ENCODE measurements at regions not wholly inside any gene's neighbourhood (a gene's known extent, or its start where the extent isn't known, plus 50 kb on each side); places are given as distances from the start of the nearest gene placed in this dataset.
"Not testable (repeated sequence)": the region's sequence is repeated elsewhere in the genome, so short reads cannot be mapped to it uniquely, and the experiment has no call there.

- no peak for DNase-seq
These were observed 64.7 kb downstream of the KCNJ18 start for GRCh38 chr17:21756856-21757619.

DNA sequence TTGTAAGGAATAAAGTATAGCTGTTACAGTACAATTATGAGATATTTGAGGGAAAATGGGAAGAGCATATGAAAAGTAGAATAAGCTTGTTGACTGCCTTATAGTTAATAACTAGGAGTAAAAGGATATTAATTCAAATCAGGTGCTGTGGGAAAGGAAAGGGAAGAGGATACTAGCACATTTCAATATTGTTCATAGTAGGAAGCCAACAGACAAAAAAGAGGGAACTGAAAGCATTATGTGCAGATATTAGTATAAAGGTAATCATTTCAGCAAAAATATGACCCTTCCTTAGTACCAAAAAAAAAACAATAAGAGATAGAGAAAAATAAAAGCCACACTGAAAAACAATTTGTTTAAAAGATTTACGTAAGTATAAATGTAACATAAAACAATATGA, 67.3 kb downstream of the KCNJ18 start:
- DNase-seq: not testable (repeated sequence)

- peak; percentile 49 to 73 for DNase-seq
These were observed 71.5 kb downstream of the KCNJ18 start for GRCh38 chr17:21763738-21764340.

DNA sequence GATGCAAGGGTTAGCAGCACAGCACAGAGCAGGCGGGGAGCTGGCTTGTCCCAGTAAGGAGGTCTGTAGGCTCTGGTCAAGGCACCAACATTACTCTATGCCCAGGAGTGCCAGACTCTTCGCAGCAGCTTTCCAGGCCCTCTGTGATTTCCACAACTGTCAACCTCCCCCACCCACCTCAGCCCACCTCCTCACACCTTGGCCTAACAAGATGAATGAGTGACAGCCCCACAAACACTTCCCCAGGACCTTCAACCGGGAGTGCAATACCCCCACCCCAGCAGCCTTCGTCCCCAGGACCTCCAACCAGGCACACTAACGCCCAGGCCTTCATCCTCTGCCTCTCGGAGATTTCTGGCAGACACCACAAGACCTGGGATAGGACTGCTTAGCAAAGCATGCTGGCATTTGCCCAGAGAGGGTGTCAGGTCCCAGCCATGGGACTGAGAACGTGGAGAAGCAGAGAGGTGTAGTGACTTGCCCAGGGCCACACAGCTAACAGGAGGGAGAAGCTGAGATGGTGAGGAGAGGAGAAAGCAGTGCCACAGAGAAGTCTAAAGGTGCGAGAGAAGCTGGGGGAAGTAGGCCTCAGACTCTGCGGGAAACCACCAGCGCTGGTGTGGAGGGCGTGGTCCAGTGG, 73.4 kb downstream of the KCNJ18 start:
- not testable (repeated sequence) for DNase-seq

DNA sequence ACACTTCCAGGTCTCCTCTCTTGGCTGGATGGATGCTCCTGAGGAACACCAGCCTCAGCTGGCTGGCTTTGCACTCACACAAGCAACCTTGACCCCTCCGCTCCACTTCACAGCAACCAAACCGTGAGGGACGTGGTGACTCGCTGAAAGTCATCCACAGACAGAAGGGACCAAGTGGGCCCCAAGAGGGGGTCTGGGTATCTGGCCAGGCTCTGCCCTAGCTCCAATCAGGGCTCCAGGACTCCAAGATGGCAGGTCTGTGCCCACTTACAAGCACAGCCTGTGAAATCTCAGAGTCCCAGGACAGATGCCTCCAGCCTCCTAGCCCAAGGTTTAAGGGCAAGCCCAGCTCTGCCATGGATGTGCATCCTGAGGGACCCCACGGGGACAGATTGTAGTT, 74.2 kb downstream of the KCNJ18 start:
- DNase-seq: not testable (repeated sequence)

- not testable (repeated sequence) for DNase-seq
These were observed 75.1 kb downstream of the KCNJ18 start for GRCh38 chr17:21767162-21768156.

DNA sequence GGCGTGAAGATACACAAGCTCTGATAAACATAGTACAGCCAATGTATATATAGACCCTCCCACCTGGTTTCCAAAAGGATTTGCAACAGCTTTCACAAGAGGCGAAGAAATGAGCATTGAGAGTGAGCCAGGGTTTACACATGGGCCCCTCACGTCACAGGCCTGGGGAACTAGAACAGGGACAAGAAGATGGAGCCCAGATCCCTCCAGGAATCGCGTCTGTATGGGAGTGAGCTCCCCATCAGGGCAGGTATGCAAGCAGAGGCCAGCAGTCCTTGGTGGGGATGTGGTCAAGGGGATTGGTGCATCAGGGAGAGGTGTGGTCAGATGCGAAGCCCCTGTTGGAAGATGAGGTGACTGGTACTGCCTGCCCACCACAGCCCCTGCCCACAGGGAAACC, 75.9 kb downstream of the KCNJ18 start:
- DNase-seq: not testable (repeated sequence)

- DNase-seq: not testable (repeated sequence)
These were observed 76.6 kb downstream of the KCNJ18 start for GRCh38 chr17:21768729-21769462.

DNA sequence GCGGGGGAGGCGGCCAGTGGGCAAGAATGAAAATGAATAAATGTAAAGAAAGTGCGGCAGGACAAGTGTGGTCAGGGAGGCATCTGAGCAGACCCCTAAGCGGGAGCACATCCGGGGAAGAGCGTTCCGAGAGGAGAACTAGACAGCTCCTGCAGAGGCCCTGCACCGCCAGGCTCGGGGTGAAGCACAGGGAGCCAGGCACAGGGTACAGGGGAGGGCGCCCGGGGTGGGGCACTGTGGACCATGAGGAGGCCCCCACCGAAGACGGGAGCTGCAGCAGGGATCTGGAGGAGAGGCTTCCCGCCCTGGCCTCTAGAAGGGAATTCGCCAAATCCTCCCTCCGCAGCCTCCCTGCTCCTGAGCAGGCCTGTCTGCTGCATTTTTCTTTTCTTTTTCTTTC, 77.5 kb downstream of the KCNJ18 start:
- not testable (repeated sequence) for DNase-seq

- not testable (repeated sequence) for DNase-seq
These were observed 78.4 kb downstream of the KCNJ18 start for GRCh38 chr17:21770466-21771446.

DNA sequence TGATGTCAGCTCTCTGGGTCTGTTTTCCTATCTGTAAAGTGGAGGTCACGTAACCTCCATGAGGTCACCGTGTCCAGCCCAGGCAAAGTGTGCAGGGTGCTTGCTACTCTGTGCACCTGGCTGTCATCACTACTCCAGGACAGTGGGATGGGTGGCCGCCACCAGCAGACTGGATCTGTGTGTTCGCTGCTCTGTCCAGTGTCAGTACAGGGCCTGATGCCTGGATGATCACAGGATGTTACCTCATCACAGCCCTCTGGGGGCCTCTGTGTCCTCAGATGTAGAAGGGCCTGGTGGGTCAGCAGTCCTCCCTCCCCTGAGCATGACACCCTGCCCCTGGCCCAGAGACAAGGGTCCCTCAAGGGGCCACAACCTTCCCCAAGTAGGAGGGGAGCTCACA, 80.0 kb downstream of the KCNJ18 start:
- DNase-seq: no peak

- not testable (repeated sequence) for DNase-seq
These were observed 80.8 kb downstream of the KCNJ18 start for GRCh38 chr17:21772991-21773713.

DNA sequence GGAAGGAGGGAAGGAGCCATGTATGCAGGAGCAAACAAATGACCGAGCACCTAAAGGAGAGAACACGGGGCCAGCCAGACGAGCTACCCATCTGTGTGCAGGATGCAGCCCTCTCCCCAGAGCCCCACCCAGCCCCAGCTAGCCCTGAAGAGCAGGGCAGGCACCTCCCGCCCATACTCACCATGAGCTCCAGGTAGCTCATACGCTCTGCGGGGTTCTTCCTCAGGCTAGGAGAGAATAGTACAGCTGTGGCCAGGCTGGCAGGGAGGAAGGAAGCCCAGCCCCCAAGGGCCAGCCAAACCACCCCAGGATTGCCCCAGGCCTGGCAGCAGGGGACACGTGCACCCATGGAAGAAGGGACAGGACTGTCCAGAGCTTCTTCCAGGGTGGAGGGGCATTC, 81.9 kb downstream of the KCNJ18 start:
- no peak for DNase-seq

DNA sequence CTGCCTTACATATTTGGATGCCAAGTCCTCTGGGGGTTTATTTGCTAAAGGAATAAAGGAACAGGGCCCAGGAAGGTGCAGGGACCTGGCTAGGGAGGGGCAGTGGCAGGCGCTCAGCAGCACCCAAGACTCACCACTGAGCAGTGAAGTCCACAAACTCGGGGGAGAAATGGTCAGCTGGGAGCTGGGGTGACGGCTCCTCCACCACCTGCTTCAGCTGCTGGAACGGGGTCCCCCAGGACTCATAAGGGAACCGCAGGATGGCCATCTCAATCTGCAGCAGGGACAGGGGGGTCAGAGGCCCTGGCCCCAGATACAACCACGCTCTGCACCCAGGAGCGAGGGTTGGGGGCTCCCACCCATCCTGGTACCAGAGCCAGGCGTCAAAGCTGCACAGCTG, 83.2 kb downstream of the KCNJ18 start:
- not testable (repeated sequence) for DNase-seq

DNA sequence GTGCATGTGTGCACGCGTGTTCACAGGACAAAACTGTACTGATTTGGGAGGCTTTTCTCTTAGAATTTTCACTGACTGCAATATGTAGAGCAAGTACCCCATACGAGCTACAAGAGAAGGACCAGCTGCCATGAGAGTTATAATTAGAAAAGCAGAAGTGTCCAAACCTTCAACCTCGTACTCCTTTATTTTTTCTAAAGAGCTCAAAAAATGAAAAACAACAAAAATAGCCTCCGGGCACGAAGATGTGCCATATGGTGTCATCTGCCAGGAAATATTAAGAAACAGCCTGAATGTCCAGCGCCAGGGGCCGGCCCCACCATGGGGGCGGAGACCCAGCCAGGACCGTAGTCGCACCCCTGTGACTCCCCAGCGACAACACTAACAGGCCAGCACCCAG, 84.6 kb downstream of the KCNJ18 start:
- not testable (repeated sequence) for DNase-seq

DNA sequence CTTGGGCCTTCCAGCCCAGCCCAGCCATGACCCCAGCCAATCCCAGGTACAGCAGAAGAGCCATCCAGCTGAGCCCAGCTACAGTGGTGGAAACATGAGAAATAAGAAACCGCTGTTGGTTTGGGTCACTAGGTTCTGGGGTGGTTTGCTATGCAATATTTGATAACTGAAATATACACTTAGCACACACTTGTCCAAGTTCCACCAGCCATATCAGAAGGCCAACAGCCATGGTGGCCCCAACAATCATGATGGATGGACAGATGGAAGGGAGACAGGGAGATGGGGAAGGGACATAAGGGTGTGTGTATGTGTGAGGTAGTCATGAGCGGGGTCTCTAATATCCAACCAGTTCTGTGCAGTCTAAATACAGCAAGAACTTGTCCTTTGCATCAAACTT, 86.5 kb downstream of the KCNJ18 start:
- DNase-seq: not testable (repeated sequence)

DNA sequence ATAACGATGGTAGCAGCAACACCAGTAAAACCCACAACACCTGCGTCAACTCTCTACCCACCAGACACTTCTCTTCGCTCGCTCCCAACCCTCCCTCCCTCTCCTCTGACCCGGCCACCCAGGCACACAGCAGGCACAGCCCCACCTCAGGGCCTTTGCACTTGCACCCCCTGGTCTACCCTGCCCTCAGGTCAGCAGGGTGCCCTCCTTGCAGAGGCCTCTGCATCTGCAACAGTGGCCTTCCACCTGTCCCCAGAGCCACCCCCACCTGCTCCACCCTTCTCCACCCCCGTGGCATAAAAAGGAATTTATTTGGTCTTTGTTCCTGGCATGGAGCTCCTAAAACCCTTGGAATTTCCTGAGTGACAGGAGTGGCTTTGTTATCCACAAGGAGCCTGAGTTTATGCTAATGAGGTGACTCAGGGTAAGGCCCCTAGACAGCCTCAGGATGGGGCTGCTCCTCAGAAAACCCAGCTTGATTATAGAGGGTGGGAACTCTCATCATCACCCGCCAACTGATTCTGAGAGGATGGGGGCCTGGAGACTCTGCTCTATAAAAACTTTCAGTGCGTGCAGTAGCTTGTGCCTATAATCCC, 88.1 kb downstream of the KCNJ18 start:
- DNase-seq: not testable (repeated sequence)

DNA sequence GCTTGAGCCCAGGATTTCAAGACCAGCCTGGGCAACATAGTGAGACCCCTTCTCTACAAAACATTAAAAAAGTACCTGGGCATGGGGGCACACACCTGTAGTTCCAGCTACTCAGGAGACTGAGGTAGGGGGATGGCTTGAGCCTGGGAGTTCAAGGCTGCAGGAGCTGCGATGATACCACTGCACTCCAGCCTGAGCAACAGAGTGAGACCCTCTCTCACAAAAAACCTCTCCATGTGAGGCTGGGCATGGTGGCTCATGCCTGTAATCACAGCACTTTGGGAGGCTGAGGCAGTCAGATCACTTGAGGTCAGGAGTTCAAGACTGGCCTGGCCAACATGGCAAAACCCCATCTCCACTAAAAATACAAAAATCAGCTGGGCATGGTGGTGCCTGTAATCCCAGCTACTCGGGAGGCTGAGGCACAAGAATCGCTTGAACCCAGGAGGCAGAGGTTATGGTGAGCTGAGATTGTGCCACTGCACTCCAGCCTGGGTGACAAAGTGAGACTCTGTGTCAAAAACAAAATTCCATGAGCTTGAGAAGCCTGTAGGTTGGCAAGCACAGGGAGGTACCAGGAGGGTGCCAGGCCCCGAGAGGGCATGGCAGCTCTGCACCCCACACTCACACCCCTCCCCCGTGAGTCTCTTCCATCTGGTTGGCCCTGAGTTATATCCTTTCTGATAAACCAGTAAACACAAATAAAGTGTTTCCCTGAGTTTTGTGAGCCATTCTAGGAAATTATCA, 88.8 kb downstream of the KCNJ18 start:
- DNase-seq: not testable (repeated sequence)

GRCh38 chr17:21781666-21782024, 89.3 kb downstream of the KCNJ18 start:
- not testable (repeated sequence) for DNase-seq
